Hepatocyte (in vitro differentiated cells): ENCODE measurements at regions not wholly inside any gene's neighbourhood (a gene's known extent, or its start where the extent isn't known, plus 50 kb on each side); places are given as distances from the start of the nearest gene placed in this dataset.

Experiments
- DNase-seq: peaks from one replicate; pipeline ENCODE4 v3.0.0-alpha.2; 2016; ENCODE audit warnings: low spot score
- H2AFZ ChIP-seq: fragments of 200-600 bp; sonication (generic); 2 replicates; pipeline ENCODE4 v1.6.0; 2016; ENCODE audit warnings: antibody characterized with exemption, mild to moderate bottlenecking
- H3K27ac ChIP-seq: fragments of 200-600 bp; sonication (generic); 2 replicates; pipeline ENCODE4 v1.5.1; 2016; ENCODE audit warnings: mild to moderate bottlenecking
- H3K27me3 ChIP-seq: fragments of 200-600 bp; sonication (generic); 2 replicates; pipeline ENCODE4 v1.6.1; 2016
- H3K36me3 ChIP-seq: fragments of 200-600 bp; sonication (generic); replicated peaks from 2 replicates; pipeline ENCODE4 v1.5.1; 2016; ENCODE audit warnings: low read depth; ENCODE audit not compliant: insufficient read depth
- H3K4me1 ChIP-seq: fragments of 200-600 bp; sonication (generic); 2 replicates; pipeline ENCODE4 v1.5.1; 2016; ENCODE audit warnings: mild to moderate bottlenecking, moderate library complexity; ENCODE audit not compliant: insufficient read depth
- H3K4me2 ChIP-seq: fragments of 200-600 bp; sonication (generic); 2 replicates; pipeline ENCODE4 v1.6.0; 2016
- H3K4me3 ChIP-seq: fragments of 200-600 bp; sonication (generic); 2 replicates; pipeline ENCODE4 v1.5.1; 2016; ENCODE audit warnings: mild to moderate bottlenecking
- H3K79me2 ChIP-seq: fragments of 200-600 bp; sonication (generic); 2 replicates; pipeline ENCODE4 v1.6.0; 2017; ENCODE audit warnings: mild to moderate bottlenecking
- H3K9me2 ChIP-seq: fragments of 200-600 bp; sonication (generic); replicated peaks from 2 replicates; pipeline ENCODE4 v1.6.0; 2017; ENCODE audit warnings: mild to moderate bottlenecking; ENCODE audit not compliant: insufficient read depth
- H3K9me3 ChIP-seq: fragments of 200-600 bp; sonication (generic); 2 replicates; pipeline ENCODE4 v1.5.1; 2016; ENCODE audit warnings: low read depth, mild to moderate bottlenecking
- H4K20me1 ChIP-seq: fragments of 200-600 bp; sonication (generic); 2 replicates; pipeline ENCODE4 v1.6.0; 2016; ENCODE audit warnings: mild to moderate bottlenecking; ENCODE audit not compliant: insufficient read depth, poor library complexity, severe bottlenecking
- EZH2 ChIP-seq: fragments of 200-600 bp; sonication (generic); IDR thresholded peaks from 2 replicates; pipeline ENCODE4 v1.6.1; 2016; ENCODE audit warnings: antibody characterized with exemption, mild to moderate bottlenecking, borderline replicate concordance
- EZH2phosphoT487 ChIP-seq: fragments of 200-600 bp; sonication (generic); IDR thresholded peaks from one replicate; pipeline ENCODE4 v1.6.1; 2018; ENCODE audit warnings: antibody characterized with exemption, mild to moderate bottlenecking, low read depth, moderate library complexity; ENCODE audit not compliant: unreplicated experiment, severe bottlenecking
- WGBS: methylation state at CpG from one replicate; pipeline ENCODE4 v1.1.6; 2016; ENCODE audit warnings: low lambda C conversion rate; ENCODE audit errors: missing lambda C conversion rate; 5-methylcytosine and 5-hydroxymethylcytosine counted together
- TF ChIP-seq, protein P1 (sequence below): fragments of 200-600 bp; sonication (generic); IDR thresholded peaks from 2 replicates; pipeline ENCODE4 v1.5.1; 2016; ENCODE audit warnings: antibody characterized with exemption, mild to moderate bottlenecking; ENCODE audit not compliant: poor library complexity

DNA sequence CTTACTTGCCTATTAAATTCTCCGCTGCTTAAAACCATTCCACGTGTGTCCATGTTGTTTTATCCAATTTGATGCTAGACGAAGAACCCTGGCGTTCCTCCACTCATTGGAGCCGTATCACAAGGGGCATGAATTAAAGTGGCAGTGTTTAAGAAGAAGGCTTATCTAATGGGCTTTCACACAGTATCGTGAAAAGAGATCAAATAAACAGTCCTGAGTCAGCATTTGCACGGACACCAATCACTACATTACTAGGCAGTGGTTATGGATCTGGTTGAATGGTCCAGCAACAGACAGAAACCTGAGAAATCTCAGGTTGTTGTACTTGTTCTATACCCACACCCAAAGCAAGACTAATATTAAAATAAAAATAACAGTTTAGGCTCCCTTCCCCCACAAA, 671.6 kb downstream of the FAT4 start:
- 92% methylated on average over 7 of the region's 7 CpGs for WGBS
- Histone ChIP-seq H3K79me2 (no peaks in the 10 kb centered on the region), H3K27me3 (no peaks in the 10 kb centered on the region), H3K4me3 (no peak overlapping the region), H3K9me2 (no peaks in the 10 kb centered on the region), H3K27ac (no peak overlapping the region), H3K9me3 (no peaks in the 10 kb centered on the region), H2AFZ (no peak overlapping the region), H4K20me1 (no peaks in the 10 kb centered on the region), H3K4me1 (no peaks in the 10 kb centered on the region), H3K36me3 (no peaks in the 10 kb centered on the region), H3K4me2 (no peak overlapping the region)
- DNase-seq, result no peak
- TF ChIP-seq, protein P1, sequence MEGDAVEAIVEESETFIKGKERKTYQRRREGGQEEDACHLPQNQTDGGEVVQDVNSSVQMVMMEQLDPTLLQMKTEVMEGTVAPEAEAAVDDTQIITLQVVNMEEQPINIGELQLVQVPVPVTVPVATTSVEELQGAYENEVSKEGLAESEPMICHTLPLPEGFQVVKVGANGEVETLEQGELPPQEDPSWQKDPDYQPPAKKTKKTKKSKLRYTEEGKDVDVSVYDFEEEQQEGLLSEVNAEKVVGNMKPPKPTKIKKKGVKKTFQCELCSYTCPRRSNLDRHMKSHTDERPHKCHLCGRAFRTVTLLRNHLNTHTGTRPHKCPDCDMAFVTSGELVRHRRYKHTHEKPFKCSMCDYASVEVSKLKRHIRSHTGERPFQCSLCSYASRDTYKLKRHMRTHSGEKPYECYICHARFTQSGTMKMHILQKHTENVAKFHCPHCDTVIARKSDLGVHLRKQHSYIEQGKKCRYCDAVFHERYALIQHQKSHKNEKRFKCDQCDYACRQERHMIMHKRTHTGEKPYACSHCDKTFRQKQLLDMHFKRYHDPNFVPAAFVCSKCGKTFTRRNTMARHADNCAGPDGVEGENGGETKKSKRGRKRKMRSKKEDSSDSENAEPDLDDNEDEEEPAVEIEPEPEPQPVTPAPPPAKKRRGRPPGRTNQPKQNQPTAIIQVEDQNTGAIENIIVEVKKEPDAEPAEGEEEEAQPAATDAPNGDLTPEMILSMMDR, result no peak
- TF ChIP-seq EZH2phosphoT487, result no peak
- no peak for TF ChIP-seq EZH2

DNA sequence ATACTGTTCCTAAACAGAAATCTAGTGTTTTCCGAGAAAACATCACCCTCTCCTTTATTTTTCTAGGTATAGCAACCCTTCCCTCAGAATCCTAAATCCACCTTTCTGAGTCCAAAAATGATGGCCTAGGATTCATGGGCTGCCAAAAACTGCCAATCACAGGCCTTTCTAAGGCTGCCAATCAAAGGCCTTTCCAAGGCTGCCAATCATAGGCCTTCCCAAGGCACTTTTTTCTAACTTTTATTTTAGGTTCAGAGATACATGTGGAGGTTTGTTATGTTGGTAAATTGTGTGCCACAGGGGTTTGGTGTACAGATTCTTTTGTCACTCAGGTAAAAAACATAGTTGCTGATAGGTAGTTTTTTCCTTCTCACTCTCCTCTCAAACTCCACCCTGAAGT, 673.7 kb downstream of the FAT4 start:
- no peak for DNase-seq
- no peak overlapping the region for H3K27ac ChIP-seq
- no peaks in the 10 kb centered on the region for H4K20me1 ChIP-seq
- no peaks in the 10 kb centered on the region for H3K79me2 ChIP-seq
- no peaks in the 10 kb centered on the region for H3K36me3 ChIP-seq
- H3K9me3 ChIP-seq, result no peaks in the 10 kb centered on the region
- WGBS, result 100% methylated on average over 1 of the region's 1 CpG
- no peak overlapping the region for H3K4me2 ChIP-seq
- H3K27me3 ChIP-seq, result no peaks in the 10 kb centered on the region
- no peaks in the 10 kb centered on the region for H3K9me2 ChIP-seq
- no peak overlapping the region for H3K4me3 ChIP-seq
- no peaks in the 10 kb centered on the region for H3K4me1 ChIP-seq
- no peak for TF ChIP-seq EZH2phosphoT487
- TF ChIP-seq EZH2, result no peak
- TF ChIP-seq, protein P1, result no peak
- no peak overlapping the region for H2AFZ ChIP-seq

GRCh38 chr4:125991398-125991797, 676.6 kb downstream of the FAT4 start:
- Histone ChIP-seq H3K79me2 (no peaks in the 10 kb centered on the region), H3K9me3 (no peaks in the 10 kb centered on the region), H4K20me1 (no peaks in the 10 kb centered on the region), H3K4me3 (no peak overlapping the region), H3K27me3 (no peaks in the 10 kb centered on the region), H3K9me2 (no peaks in the 10 kb centered on the region), H3K36me3 (no peaks in the 10 kb centered on the region), H3K4me1 (no peaks in the 10 kb centered on the region), H2AFZ (no peak overlapping the region), H3K27ac (no peak overlapping the region), H3K4me2 (no peak overlapping the region)
- no peak for DNase-seq
- TF ChIP-seq, protein P1, result no peak
- TF ChIP-seq EZH2, result no peak
- no peak for TF ChIP-seq EZH2phosphoT487
- 78% methylated on average over 2 of the region's 2 CpGs for WGBS

- no peaks in the 10 kb centered on the region for H3K9me3 ChIP-seq
- no peaks in the 10 kb centered on the region for H3K79me2 ChIP-seq
- peak overlapping the region; percentile 35 for H3K27ac ChIP-seq
- no peaks in the 10 kb centered on the region for H3K9me2 ChIP-seq
- no peak overlapping the region for H3K4me2 ChIP-seq
- no peak overlapping the region for H2AFZ ChIP-seq
- no peaks in the 10 kb centered on the region for H3K36me3 ChIP-seq
- DNase-seq, result no peak
- WGBS, result 71% methylated on average over 2 of the region's 2 CpGs
- TF ChIP-seq EZH2phosphoT487 (no peak), EZH2 (no peak)
- TF ChIP-seq, protein P1, result no peak
- no peak overlapping the region for H3K4me3 ChIP-seq
- H4K20me1 ChIP-seq, result no peaks in the 10 kb centered on the region
- H3K4me1 ChIP-seq, result no peaks in the 10 kb centered on the region
- no peaks in the 10 kb centered on the region for H3K27me3 ChIP-seq
Observed at GRCh38 chr4:125992891-125993290, 678.1 kb downstream of the FAT4 start.
